A549 (cell line): ENCODE measurements at regions not wholly inside any gene's neighbourhood (a gene's known extent, or its start where the extent isn't known, plus 50 kb on each side); places are given as distances from the start of the nearest gene placed in this dataset.

Experiments used
- ATAC-seq, 2 experiments: fragments of 200-7000 bp in 1 of 2; fragments of >200 bp in 1 of 2; cut with Nextera tagmentation in 1 of 2; cut with Tn5 transposase in 1 of 2; 3 replicates each; pipeline versions ENCODE4 v1.8.0 to v1.9.1; 2018 to 2020; ENCODE audit warnings: mild to moderate bottlenecking in 1 of 2, moderate library complexity in 1 of 2
- CTCF ChIA-PET: fragments of 300-600 bp; sonication (Branson Sonifier 250); formaldehyde crosslinking; extraction: SDS; loops from one replicate; lab custom pipeline; 2021; ENCODE audit warnings: antibody characterized with exemption, inconsistent platforms; lab: Yijun Ruan, JAX
- POLR2A ChIA-PET: fragments of 350-600 bp; formaldehyde crosslinking; extraction: SDS; loops from one replicate; lab custom pipeline; 2021; ENCODE audit warnings: antibody characterized with exemption, inconsistent platforms; lab: Yijun Ruan, JAX
- DNase-seq, 2 experiments: peaks; one replicate each; pipeline versions ENCODE4 v3.0.0 to v3.0.0-alpha.2; 2011 to 2016; ENCODE audit warnings: low read depth in 1 of 2, low spot score in 1 of 2
- FAIRE-seq: peaks from 2 replicates; lab custom pipeline; 2011; peaks lifted over from hg19 to GRCh38; lab: Jason Lieb, UNC
- H3K27ac ChIP-seq, 2 experiments: fragments of >200 bp; sonication (Bioruptor Twin); formaldehyde crosslinking; 3 replicates each; pipeline ENCODE4 v1.5.1; 2016 to 2017
- H3K4me1 ChIP-seq: fragments of >200 bp; sonication (Bioruptor Twin); formaldehyde crosslinking; 3 replicates; pipeline ENCODE4 v1.6.1; 2016
- H3K4me2 ChIP-seq: fragments of >200 bp; sonication (Bioruptor Twin); formaldehyde crosslinking; 3 replicates; pipeline ENCODE4 v1.6.1; 2016
- H3K4me3 ChIP-seq: fragments of >200 bp; sonication (Bioruptor Twin); formaldehyde crosslinking; 3 replicates; pipeline ENCODE4 v1.5.1; 2016
- H3K9me3 ChIP-seq: fragments of >200 bp; sonication (Bioruptor Twin); formaldehyde crosslinking; 3 replicates; pipeline ENCODE4 v1.6.1; 2016
- ATOH8 ChIP-seq: fragments of 250-450 bp; sonication (Bioruptor Pico); IDR thresholded peaks from 2 replicates; pipeline ENCODE4 v1.5.0; 2020; ENCODE audit warnings: low read depth, mild to moderate bottlenecking, moderate library complexity
- CBX2 ChIP-seq: fragments of 200-600 bp; sonication (generic); IDR thresholded peaks from 2 replicates; pipeline ENCODE4 v1.6.1; 2016; ENCODE audit warnings: low read depth, mild to moderate bottlenecking, borderline replicate concordance
- CEBPB ChIP-seq, 2 experiments: fragments of >200 bp in 1 of 2; sonication (Bioruptor Twin) in 1 of 2; formaldehyde crosslinking in 1 of 2; IDR thresholded peaks; 2 replicates each; pipeline ENCODE4 v1.6.1; 2012 to 2016
- CHD2 ChIP-seq: fragments of 150-350 bp; IDR thresholded peaks from 2 replicates; pipeline ENCODE4 v1.6.1; 2014; ENCODE audit warnings: low read length; ENCODE audit not compliant: partially characterized antibody
- CTCF ChIP-seq: fragments of >200 bp; sonication (Bioruptor Twin); formaldehyde crosslinking; IDR thresholded peaks from 3 replicates; pipeline ENCODE4 v1.5.1; 2016
- E2F6 ChIP-seq: IDR thresholded peaks from 2 replicates; pipeline ENCODE4 v1.6.1; 2012; ENCODE audit warnings: low read depth, borderline replicate concordance
- EP300 ChIP-seq, 2 experiments: fragments of >200 bp; sonication (Bioruptor Twin); formaldehyde crosslinking; IDR thresholded peaks; 2 replicates in 1 of 2; 3 replicates in 1 of 2; pipeline ENCODE4 v1.6.1; 2016 to 2017
- ESRRA ChIP-seq: fragments of 150-350 bp; IDR thresholded peaks from 2 replicates; pipeline ENCODE4 v1.6.1; 2014; ENCODE audit warnings: mild to moderate bottlenecking, low read length, borderline replicate concordance
- GATA3 ChIP-seq: IDR thresholded peaks from 2 replicates; pipeline ENCODE4 v1.6.1; 2012; ENCODE audit warnings: borderline replicate concordance
- HDAC2 ChIP-seq: fragments of 200-600 bp; sonication (generic); IDR thresholded peaks from 2 replicates; pipeline ENCODE4 v1.6.1; 2016
- HOXA7 ChIP-seq: fragments of 250-450 bp; sonication (Bioruptor Pico); IDR thresholded peaks from 2 replicates; pipeline ENCODE4 v1.5.0; 2020; ENCODE audit warnings: mild to moderate bottlenecking, moderate library complexity
- HOXB13 ChIP-seq: fragments of 250-450 bp; sonication (Bioruptor Pico); IDR thresholded peaks from 2 replicates; pipeline ENCODE4 v1.5.0; 2020; ENCODE audit warnings: low read depth, mild to moderate bottlenecking, moderate library complexity
- HOXB5 ChIP-seq: fragments of 250-450 bp; sonication (Bioruptor Pico); IDR thresholded peaks from 2 replicates; pipeline ENCODE4 v1.5.0; 2020; ENCODE audit warnings: mild to moderate bottlenecking, moderate library complexity
- JUN ChIP-seq, 2 experiments: fragments of >200 bp; sonication (Bioruptor Twin); formaldehyde crosslinking; IDR thresholded peaks; 2 replicates in 1 of 2; 3 replicates in 1 of 2; pipeline ENCODE4 v1.6.1; 2016 to 2017
- KDM5A ChIP-seq: fragments of 200-600 bp; sonication (generic); IDR thresholded peaks from 2 replicates; pipeline ENCODE4 v1.6.1; 2016; ENCODE audit warnings: antibody characterized with exemption, mild to moderate bottlenecking
- MAX ChIP-seq: IDR thresholded peaks from 2 replicates; pipeline ENCODE4 v1.6.1; 2012
- MAZ ChIP-seq: fragments of 150-350 bp; IDR thresholded peaks from 2 replicates; pipeline ENCODE4 v1.6.1; 2014; ENCODE audit warnings: antibody characterized with exemption, low read depth, low read length, borderline replicate concordance
- MYC ChIP-seq: IDR thresholded peaks from 2 replicates; pipeline ENCODE4 v1.6.1; 2012; ENCODE audit warnings: mild to moderate bottlenecking, inconsistent platforms, low read length, improper control_type of control experiment, borderline replicate concordance
- PHF8 ChIP-seq: fragments of 200-600 bp; sonication (generic); IDR thresholded peaks from 2 replicates; pipeline ENCODE4 v1.6.1; 2016; ENCODE audit warnings: low read depth, mild to moderate bottlenecking, antibody characterized with exemption, moderate library complexity, borderline replicate concordance
- POLR2A ChIP-seq: IDR thresholded peaks from 2 replicates; pipeline ENCODE4 v1.6.1; 2012; ENCODE audit warnings: mild to moderate bottlenecking, low read length
- RAD21 ChIP-seq, 2 experiments: fragments of >200 bp in 1 of 2; sonication (Bioruptor Twin) in 1 of 2; formaldehyde crosslinking in 1 of 2; IDR thresholded peaks in 1 of 2; conservative IDR thresholded peaks in 1 of 2; 2 replicates in 1 of 2; 3 replicates in 1 of 2; pipeline ENCODE4 v1.6.1; 2012 to 2018; ENCODE audit warnings: inconsistent platforms in 1 of 2
- RARB ChIP-seq: fragments of 250-450 bp; sonication (Bioruptor Pico); IDR thresholded peaks from 2 replicates; pipeline ENCODE4 v1.8.0; 2021; ENCODE audit warnings: mild to moderate bottlenecking, moderate library complexity
- RCOR1 ChIP-seq: fragments of 150-350 bp; IDR thresholded peaks from 2 replicates; pipeline ENCODE4 v1.6.1; 2014; ENCODE audit warnings: antibody characterized with exemption, low read length, low read depth
- RNF2 ChIP-seq: fragments of 200-600 bp; sonication (generic); IDR thresholded peaks from 2 replicates; pipeline ENCODE4 v1.6.1; 2016; ENCODE audit warnings: low read depth, mild to moderate bottlenecking, antibody characterized with exemption, moderate library complexity, borderline replicate concordance
- TP53 ChIP-seq: fragments of 250-450 bp; sonication (Bioruptor Pico); IDR thresholded peaks from 2 replicates; pipeline ENCODE4 v1.5.0; 2021; ENCODE audit warnings: mild to moderate bottlenecking, moderate library complexity
- ZC3H11A ChIP-seq: fragments of 450-650 bp; IDR thresholded peaks from 2 replicates; pipeline ENCODE4 v1.6.1; 2014; ENCODE audit warnings: antibody characterized with exemption, mild to moderate bottlenecking
- ZNF302 ChIP-seq: fragments of 250-450 bp; sonication (Bioruptor Pico); IDR thresholded peaks from 2 replicates; pipeline ENCODE4 v1.9.0; 2021; ENCODE audit warnings: inconsistent platforms, mild to moderate bottlenecking, moderate library complexity
- WGBS: methylation state at CpG from one replicate; pipeline ENCODE4 v1.1.6; 2017; ENCODE audit errors: missing lambda C conversion rate; 5-methylcytosine and 5-hydroxymethylcytosine counted together

- no peak overlapping the region for H3K27ac ChIP-seq
- H3K4me2 ChIP-seq = no peak overlapping the region
- ChIA-PET POLR2A (no interaction called here), CTCF (interaction anchor here (0.9 to 6.2 kb wide), 14 partner anchors 9 to 251 kb away, joined by 3 to 59 read pairs (median 4); no protein-coding TSS in a partner anchor)
- WGBS = 73% methylated on average over 9 of the region's 9 CpGs
- no peak overlapping the region for H3K4me3 ChIP-seq
- DNase-seq (no peak), FAIRE-seq (no peak), ATAC-seq (no peak)
- no peaks in the 10 kb centered on the region for H3K9me3 ChIP-seq
- no peaks in the 10 kb centered on the region for H3K4me1 ChIP-seq
- TF ChIP-seq MAX (no peak), CHD2 (no peak), HOXA7 (CRISPR knock-in tag) (no peak), ZC3H11A (no peak), RARB (no peak), HOXB5 (no peak), POLR2A (no peak), KDM5A (no peak), RNF2 (no peak), E2F6 (no peak), CBX2 (no peak), ESRRA (no peak), MAZ (no peak), JUN (IDR thresholded peaks at IDR 0.05) (no peak), RAD21 (conservative IDR thresholded peaks at IDR 0.05 in 1 of 2, IDR thresholded peaks at IDR 0.05 in 1 of 2) (no peak)
These were observed 186.9 kb upstream of the TNRC6C start for GRCh38 chr17:77771587-77771986.

GRCh38 chr17:77771998-77772397, 186.5 kb upstream of the TNRC6C start:
- Histone ChIP-seq H3K4me3 (no peak overlapping the region), H3K9me3 (no peaks in the 10 kb centered on the region), H3K4me2 (no peak overlapping the region), H3K4me1 (no peaks in the 10 kb centered on the region), H3K27ac (0 out of 6 replicates have a peak overlapping the region, but pooled peaks of 1 of the 2 experiments have one; percentile 14)
- ChIA-PET POLR2A (no interaction called here), CTCF (interaction anchor here (0.9 to 6.2 kb wide), 14 partner anchors 9 to 251 kb away, joined by 3 to 59 read pairs (median 4); no protein-coding TSS in a partner anchor)
- DNase-seq (no peak), ATAC-seq (no peak), FAIRE-seq (no peak)
- TF ChIP-seq ZNF302 (CRISPR knock-in tag) = no peak
- no peak for TF ChIP-seq CEBPB (IDR thresholded peaks at IDR 0.05)
- TF ChIP-seq HOXB5 = no peak
- TF ChIP-seq HOXB13 (CRISPR knock-in tag) = no peak
- TF ChIP-seq RNF2 = no peak
- TF ChIP-seq RCOR1 = no peak
- no peak for TF ChIP-seq HOXA7 (CRISPR knock-in tag)
- no peak for TF ChIP-seq MYC
- TF ChIP-seq GATA3 = no peak
- TF ChIP-seq ATOH8 (CRISPR knock-in tag) = no peak
- TF ChIP-seq CTCF = no peak
- TF ChIP-seq CHD2 = no peak
- no peak for TF ChIP-seq KDM5A
- TF ChIP-seq PHF8 = no peak
- no peak for TF ChIP-seq EP300 (IDR thresholded peaks at IDR 0.05)
- TF ChIP-seq MAZ = no peak
- TF ChIP-seq TP53 (CRISPR knock-in tag) = no peak
- TF ChIP-seq HDAC2 = no peak
- WGBS = 67% methylated on average over 5 of the region's 5 CpGs
